Esophagus muscularis mucosa (tissue), 4 donors: ENCODE measurements at regions not wholly inside any gene's neighbourhood (a gene's known extent, or its start where the extent isn't known, plus 50 kb on each side); places are given as distances from the start of the nearest gene placed in this dataset.

ENCODE experiments used
- EP300 ChIP-seq: sonication (generic); formaldehyde crosslinking; IDR thresholded peaks from one replicate; pipeline ENCODE4 v1.6.1; 2017; ENCODE audit warnings: antibody characterized with exemption
- POLR2A ChIP-seq: fragments of 450-650 bp; IDR thresholded peaks from one replicate; pipeline ENCODE4 v1.6.1; 2017; ENCODE audit warnings: antibody characterized with exemption, moderate library complexity, mild to moderate bottlenecking, low read depth
- POLR2AphosphoS5 ChIP-seq, 2 donors: sonication (generic); formaldehyde crosslinking; IDR thresholded peaks; one replicate each; pipeline ENCODE4 v1.6.1; 2017; ENCODE audit warnings: antibody characterized with exemption in 2 of 2
- TF ChIP-seq, protein P1 (sequence below), 3 experiments: fragments of 200-600 bp in 2 of 3; fragments of 450-650 bp in 1 of 3; sonication (generic) in 2 of 3; IDR thresholded peaks; one replicate each; pipeline ENCODE4 v1.5.1; 2017 to 2019; ENCODE audit warnings: antibody characterized with exemption in 3 of 3, mild to moderate bottlenecking in 2 of 3, moderate library complexity in 1 of 3

- TF ChIP-seq EP300 (no peak), POLR2A (no peak), POLR2AphosphoS5 (IDR thresholded peaks at IDR 0.05) (no peak)
- TF ChIP-seq, protein P1, sequence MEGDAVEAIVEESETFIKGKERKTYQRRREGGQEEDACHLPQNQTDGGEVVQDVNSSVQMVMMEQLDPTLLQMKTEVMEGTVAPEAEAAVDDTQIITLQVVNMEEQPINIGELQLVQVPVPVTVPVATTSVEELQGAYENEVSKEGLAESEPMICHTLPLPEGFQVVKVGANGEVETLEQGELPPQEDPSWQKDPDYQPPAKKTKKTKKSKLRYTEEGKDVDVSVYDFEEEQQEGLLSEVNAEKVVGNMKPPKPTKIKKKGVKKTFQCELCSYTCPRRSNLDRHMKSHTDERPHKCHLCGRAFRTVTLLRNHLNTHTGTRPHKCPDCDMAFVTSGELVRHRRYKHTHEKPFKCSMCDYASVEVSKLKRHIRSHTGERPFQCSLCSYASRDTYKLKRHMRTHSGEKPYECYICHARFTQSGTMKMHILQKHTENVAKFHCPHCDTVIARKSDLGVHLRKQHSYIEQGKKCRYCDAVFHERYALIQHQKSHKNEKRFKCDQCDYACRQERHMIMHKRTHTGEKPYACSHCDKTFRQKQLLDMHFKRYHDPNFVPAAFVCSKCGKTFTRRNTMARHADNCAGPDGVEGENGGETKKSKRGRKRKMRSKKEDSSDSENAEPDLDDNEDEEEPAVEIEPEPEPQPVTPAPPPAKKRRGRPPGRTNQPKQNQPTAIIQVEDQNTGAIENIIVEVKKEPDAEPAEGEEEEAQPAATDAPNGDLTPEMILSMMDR (IDR thresholded peaks at IDR 0.05) = no peak
Observed at GRCh38 chr13:37403776-37404527, 194.6 kb downstream of the POSTN start.
